GM12872 (cell line): ENCODE measurements at regions not wholly inside any gene's neighbourhood (a gene's known extent, or its start where the extent isn't known, plus 50 kb on each side); places are given as distances from the start of the nearest gene placed in this dataset.

Source experiments
- CTCF ChIP-seq: IDR thresholded peaks from 3 replicates; pipeline ENCODE4 v1.5.1; 2011; ENCODE audit warnings: low read depth, mild to moderate bottlenecking, low read length, moderate library complexity; ENCODE audit not compliant: insufficient read depth

DNA sequence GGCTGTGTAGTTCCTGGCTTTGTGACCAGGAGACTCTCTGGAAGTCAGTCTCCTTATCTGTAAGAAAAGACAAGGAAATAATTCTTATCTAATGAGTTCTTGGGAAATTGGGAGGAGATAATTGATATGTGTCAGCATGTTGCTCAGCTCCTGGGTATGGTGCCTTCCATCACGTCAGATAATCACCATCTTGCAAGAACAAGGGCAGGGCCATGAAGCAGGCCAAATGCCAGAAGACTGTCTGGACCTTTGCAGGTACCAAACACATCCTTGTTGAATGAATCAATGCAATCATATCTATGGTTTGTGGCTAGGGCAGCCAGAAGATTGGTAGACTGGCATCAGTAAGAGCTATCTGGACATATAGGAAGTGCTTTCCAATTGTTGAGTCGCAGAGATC, 473.5 kb downstream of the TNS1 start:
- TF ChIP-seq CTCF, result no peak

DNA sequence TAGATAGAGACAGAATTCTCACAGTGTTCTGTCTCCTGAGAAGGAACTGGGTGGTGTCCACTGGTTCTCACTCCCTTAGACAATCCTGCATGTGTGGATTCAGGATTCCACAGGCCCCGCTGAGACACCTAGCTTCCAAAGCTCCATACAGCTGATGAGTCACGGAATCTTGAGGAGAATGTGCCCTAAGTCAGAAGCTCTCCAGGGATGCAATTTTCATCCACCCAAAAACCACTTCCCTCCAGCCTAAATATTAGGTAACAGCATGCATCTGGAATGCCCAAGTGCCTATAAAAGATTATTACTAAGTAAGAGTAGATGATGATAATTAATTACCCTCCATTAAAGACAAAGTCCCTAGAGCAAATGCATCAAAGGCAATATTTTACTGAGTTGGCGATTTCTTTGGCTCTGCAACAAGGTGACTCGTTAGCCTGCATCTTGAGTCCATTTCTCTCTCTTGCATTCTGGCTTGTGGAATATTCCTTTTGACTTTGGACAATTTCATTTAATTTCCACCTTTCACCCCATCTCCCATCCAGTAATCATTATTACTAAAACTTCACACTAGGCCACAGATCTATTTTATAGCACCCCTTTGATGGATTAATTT, 475.1 kb downstream of the TNS1 start:
- TF ChIP-seq CTCF, result no peak

DNA sequence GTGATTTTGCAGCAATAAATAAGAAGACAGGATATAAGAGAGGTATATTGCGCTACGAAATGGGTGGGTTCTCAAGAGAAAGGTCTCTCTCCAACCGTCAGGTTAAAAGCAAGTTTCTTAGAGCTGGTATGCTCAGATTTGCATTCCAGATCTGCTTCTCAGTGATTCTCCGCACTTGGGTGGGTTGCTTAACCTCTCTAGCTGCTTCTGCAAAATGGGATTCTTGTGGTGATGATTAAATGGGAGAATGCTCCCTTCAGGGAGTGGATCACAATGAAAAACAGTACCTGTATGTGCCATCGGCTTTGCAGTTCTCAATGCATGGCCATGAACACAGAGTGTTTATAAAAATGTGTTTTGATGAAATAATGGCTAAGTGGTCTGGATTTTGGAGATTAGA, 477.7 kb downstream of the TNS1 start:
- no peak for TF ChIP-seq CTCF

GRCh38 chr2:217523286-217523685, 479.5 kb downstream of the TNS1 start:
- no peak for TF ChIP-seq CTCF

GRCh38 chr2:217521820-217522219, 481.0 kb downstream of the TNS1 start:
- TF ChIP-seq CTCF, result no peak

- TF ChIP-seq CTCF, result no peak
Observed at GRCh38 chr2:217520356-217521010, 482.3 kb downstream of the TNS1 start.

DNA sequence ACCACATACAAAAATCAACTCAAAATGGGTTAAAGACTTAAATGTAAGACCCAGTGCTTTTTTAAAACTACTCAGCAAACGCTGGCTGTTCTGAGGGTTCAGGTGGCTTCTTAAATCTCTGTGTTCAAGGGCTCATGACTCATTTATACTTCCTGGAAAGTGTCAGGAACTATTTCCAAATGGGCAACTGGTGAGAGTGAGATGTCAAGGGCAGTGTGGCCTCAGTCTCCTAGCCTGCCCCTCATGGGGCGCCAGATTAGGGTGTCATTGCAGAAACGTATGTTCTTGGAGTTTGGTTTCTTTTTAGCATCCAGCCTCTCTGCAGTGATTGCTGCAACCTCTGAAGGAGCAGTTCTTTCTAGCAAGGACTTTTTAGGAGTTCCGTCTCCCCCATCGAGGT, 485.4 kb downstream of the TNS1 start:
- TF ChIP-seq CTCF, result no peak
